NCI-H748 (cell line): ENCODE measurements at regions not wholly inside any gene's neighbourhood (a gene's known extent, or its start where the extent isn't known, plus 50 kb on each side); places are given as distances from the start of the nearest gene placed in this dataset.

Source experiments
- DNase-seq: peaks from one replicate; lab custom pipeline; 2025; ENCODE audit not compliant: unreplicated experiment; lab: John Stamatoyannopoulos, UW

- DNase-seq = no peak
Measured at GRCh38 chr2:16080071-16080470, 139.7 kb downstream of the MYCN start.

DNA sequence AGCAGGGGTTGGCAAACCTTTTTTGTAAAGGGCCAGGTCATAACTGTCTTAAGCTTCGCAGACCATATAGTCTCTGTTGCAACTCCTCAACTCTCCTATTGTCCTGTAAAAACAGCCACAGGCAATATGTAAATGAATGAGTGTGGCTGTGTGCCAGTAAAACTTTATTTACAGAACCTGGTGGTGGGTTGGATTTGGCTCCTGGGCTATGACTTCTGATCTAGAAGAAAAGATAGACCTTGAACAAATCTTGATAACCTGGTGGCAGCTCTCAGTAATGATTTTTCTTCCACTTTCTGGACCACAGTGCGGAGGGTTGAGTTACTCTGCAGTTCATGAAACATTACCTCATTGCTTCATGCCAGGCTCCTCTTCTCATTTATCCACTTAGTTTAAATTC, 139.3 kb downstream of the MYCN start:
- no peak for DNase-seq

DNA sequence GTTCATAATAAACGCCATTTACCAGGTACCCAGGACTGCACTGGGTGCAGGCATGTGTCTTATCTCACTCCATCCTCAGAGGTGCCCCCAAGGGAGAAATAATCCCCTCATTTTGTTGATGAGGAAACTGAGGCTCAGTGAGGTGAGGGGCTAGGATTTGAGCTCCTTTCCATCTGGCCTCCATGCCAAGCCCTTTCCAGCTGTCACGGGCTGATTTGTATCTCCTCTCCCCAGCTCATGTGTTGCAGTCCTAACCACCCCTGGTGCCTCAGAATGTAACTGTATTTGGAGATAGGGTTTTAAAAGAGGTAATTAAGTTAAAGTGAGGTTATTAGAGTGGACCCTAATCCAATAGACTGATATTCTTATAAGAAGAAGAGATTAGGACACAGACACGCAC, 137.3 kb downstream of the MYCN start:
- DNase-seq = no peak

DNA sequence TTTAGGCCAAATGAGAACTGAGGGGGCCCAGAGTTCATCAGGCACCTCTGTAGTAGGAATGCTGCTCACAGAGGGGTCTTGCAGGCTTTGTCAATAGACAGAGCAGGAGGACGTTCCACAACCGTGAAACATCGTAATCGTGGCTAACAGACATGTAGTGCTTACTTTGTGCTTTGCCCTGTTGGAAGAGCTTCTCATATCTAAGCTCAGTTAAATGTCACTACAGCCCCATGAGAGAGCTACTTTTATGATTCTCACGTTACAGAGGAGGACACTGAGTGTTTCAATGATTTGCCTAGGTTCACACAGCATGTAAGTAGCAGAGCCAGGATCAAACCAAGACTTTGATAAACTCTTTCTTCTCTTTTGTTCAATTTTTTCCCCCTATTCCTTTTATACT, 136.6 kb downstream of the MYCN start:
- no peak for DNase-seq

- no peak for DNase-seq
Measured at GRCh38 chr2:16075045-16076012, 135.0 kb downstream of the MYCN start.

DNA sequence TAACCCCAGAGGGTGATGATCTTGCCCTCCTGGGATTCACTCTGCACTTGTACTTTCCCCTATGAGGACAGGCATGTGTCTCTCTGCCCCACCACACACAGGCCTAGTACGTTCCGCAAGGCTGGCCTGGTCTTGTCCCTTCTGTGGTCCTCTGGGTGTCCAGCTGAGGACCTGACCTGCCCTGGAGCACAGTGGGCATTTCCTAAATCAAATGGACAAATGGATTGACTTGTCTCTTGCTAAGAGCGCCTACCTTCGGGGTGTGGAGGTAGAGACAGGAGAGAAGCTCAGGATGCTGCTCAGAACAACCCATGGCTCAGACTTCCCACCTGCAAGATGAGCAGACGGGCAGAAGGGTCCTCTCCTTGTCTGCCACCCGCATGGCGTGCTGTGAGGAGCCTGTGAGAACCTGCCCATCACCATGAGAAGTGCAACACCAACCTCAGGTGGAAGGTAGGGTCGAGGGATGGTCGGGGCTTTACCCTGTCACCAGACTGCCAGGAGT, 133.6 kb downstream of the MYCN start:
- DNase-seq = no peak

- DNase-seq = no peak
Measured at GRCh38 chr2:16073471-16073870, 133.1 kb downstream of the MYCN start.

GRCh38 chr2:16072638-16073290, 132.4 kb downstream of the MYCN start:
- DNase-seq = no peak

DNA sequence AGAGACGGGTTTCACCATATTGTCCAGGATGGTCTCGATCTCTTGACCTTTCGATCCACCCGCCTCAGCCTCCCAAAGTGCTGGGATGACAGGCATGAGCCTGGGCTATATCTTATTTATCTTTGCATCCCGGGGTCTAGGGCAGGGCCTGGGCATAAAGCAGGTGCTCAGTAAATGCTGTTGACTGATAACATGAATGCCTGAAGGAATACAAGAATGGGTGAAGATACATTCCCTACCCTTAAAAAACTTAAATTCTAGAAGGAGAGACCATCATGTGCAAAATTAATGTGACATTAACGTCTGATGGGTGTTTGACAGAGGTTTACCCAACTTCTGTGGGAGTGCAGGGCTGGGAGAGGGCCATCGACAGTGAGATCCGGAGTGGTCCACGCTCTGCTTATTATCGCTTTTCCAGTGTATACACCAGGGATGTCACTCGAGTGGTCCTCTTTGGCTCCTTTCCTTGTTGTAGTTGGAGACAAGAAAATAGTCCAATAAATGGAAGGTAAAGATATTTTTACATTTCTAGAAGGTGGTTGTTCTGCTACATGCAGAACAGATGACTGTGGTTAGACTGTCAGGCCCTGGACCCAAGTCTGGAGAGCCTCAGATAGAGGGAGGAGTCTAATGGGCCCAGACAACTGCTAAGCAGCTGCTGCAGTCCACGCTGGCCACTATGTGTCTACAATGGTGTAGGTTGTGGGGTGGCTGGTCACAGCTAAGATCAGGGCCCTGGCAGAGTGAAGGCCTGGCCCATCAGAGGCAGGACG, 131.7 kb downstream of the MYCN start:
- DNase-seq = no peak

DNA sequence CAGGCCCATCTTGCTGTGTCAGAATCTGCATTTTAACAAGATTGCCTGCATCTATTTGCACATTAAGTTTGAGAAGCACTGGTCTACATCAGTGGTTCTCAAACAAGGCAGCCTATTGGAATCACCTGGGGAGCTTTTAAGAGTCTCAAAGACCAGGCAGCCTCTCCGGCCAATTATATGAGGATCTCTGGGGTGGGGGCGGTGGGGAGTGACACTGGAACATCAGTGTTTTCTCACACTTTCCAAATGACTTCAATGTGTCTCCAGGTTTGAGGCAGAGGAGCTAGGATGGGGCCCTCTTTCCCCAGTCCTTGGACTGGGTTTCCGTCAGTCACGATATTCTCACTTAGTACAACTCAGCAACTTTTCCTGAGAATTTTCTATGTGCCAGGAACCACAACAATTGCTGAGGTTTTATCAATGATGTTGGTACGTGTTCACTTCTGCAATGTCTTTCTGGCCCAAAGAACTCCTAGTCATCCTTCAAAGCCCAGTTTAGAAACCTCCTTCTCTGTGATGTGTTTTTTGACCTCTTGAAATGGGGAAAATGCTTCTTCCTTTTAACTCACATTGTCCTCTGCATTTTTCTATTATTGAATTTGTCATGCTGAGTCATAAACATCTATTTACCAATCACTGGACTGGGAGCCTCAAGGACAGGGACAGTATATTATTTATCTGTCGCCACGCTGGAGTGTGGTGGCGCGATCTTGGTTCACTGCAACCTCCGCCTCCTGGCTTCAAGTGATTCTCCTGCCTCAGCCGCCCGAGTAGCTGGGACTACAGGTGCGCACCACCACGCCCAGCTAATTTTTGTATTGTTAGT, 130.9 kb downstream of the MYCN start:
- DNase-seq = no peak

DNA sequence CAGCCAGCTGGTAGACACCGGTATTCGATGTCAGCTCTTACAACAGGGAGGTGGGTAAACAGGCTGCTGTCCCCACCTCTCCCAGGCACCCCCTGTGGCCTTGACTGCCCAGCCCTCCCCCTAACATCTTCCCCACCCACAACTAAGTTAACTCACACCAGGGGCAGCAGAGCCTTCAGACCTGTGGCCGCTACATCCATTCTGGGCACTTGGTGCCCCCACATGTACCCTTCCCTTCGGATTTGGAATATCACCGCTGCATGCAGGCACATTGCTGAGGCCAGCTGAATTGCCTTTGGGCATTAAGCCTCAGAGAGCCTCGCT, 130.3 kb downstream of the MYCN start:
- DNase-seq = no peak

- DNase-seq = peak; percentile 35
Measured at GRCh38 chr2:16069933-16070647, 129.7 kb downstream of the MYCN start.

- DNase-seq = no peak
Measured at GRCh38 chr2:16069663-16069932, 129.2 kb downstream of the MYCN start.

DNA sequence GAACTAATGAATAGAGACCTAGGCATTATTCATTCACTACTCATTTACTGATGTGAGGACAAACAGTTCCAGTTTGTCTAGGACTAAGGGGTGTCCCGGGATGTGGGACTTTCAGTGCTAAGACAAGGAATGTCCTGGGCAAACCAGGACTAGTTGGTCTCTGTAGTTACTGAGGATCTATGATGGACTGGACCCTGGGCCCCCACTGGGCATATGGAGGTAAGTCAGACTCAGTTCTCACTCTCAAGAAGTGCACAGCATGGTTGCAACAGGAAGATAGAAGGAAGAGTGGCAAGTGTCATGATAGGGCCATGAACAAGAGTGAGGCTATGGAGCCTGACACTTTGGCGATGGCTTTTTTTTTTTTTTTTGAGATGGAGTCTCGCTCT, 128.2 kb downstream of the MYCN start:
- no peak for DNase-seq

- DNase-seq = no peak
Measured at GRCh38 chr2:16067866-16068551, 127.7 kb downstream of the MYCN start.

GRCh38 chr2:16067444-16067843, 127.1 kb downstream of the MYCN start:
- DNase-seq = no peak

- DNase-seq = no peak
Measured at GRCh38 chr2:16067037-16067406, 126.7 kb downstream of the MYCN start.

DNA sequence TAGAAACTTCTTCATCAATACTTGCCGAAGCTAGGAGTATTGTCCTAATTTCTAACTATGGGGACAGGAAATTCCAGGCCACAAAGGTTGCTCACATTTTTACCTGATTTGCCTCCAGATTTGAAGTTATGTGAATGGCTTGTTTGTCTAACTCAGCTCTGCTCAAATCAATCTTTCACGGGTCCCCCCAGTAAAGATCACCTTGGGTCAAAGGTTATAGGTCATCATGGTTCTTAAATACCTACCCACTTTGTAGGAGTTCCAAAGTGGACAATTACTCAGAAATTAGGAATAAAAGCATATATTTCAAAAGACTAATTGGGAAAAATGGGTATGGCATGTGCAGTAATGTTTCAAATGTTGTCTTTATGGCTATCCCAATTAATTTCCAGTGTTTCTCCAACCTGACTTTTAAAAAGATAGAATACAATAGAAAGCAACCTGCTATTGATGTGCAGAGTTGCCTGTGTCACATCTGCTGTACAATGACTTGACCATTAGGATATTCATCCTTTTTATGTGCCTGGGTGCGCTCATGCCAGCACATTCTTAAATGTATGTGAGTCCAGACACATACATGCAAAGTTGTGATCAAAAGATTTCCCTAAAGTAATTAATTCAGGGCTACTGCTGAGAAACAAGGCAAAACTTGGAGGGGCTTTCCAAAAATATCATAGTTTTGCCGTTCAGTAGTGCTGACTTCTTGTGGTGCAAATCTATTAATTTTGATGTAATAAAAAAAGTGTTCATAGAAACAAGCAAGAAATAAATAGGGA, 126.1 kb downstream of the MYCN start:
- DNase-seq = no peak
